Bronchial epithelial cell (primary cell): ENCODE measurements at regions not wholly inside any gene's neighbourhood (a gene's known extent, or its start where the extent isn't known, plus 50 kb on each side); places are given as distances from the start of the nearest gene placed in this dataset.

Experiments used
- DNase-seq: peaks from one replicate; pipeline ENCODE4 v3.0.0-alpha.2; 2010; ENCODE audit warnings: low read depth
- FAIRE-seq: peaks from 2 replicates; lab custom pipeline; 2011; peaks lifted over from hg19 to GRCh38; lab: Jason Lieb, UNC
- H3K27me3 ChIP-seq: 2 replicates; pipeline ENCODE4 v1.5.1; 2011; ENCODE audit warnings: low read length; ENCODE audit not compliant: control insufficient read depth, insufficient read depth
- H3K36me3 ChIP-seq: 2 replicates; pipeline ENCODE4 v1.5.1; 2011; ENCODE audit warnings: low read length; ENCODE audit not compliant: control insufficient read depth, insufficient read depth
- H3K4me3 ChIP-seq: 2 replicates; pipeline ENCODE4 v1.5.1; 2011; ENCODE audit warnings: mild to moderate bottlenecking, low read depth, low read length, control low read depth
- CTCF ChIP-seq: IDR thresholded peaks from 2 replicates; pipeline ENCODE4 v1.5.1; 2011; ENCODE audit warnings: mild to moderate bottlenecking, moderate library complexity, low read length, control low read depth, inconsistent platforms; ENCODE audit not compliant: insufficient read depth, severe bottlenecking

GRCh38 chr7:153628825-153629224, 423.4 kb upstream of the DPP6 start:
- Histone ChIP-seq H3K27me3 (no peaks in the 10 kb centered on the region), H3K36me3 (no peaks in the 10 kb centered on the region), H3K4me3 (no peak overlapping the region)
- no peak for TF ChIP-seq CTCF
- peak; percentile 52 for FAIRE-seq
- DNase-seq = no peak

DNA sequence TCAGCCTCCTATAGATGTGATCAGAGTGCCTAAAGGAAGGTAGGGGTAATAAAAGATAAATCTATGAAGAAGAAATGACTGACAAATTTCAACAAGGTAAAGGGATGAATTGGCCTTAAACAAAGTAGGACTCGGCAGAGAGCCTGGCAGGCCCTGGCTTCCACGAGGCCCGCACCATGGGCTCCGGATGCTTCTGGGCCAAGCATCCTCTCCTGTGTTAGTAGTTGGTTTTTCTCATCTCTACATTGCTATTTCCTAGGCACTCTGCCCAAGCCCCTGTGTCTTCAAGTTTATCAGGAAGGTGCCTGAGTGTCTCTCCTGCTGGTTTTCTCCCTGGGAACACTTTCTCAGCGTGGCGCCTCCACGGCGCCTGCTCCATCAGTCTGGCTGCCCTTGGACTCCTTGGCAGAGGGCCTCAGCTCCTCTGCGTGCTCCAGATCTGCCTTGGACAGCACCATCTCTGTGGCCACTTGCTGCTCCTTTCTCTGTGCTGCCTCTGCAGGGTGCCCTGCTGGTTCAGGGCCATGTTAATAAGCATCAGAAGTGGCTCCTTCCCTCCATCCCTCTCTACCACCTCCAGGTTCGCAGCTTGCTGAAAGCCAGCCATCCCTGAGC, 413.3 kb upstream of the DPP6 start:
- Histone ChIP-seq H3K4me3 (no peak overlapping the region), H3K27me3 (no peaks in the 10 kb centered on the region), H3K36me3 (no peaks in the 10 kb centered on the region)
- DNase-seq = no peak
- no peak for FAIRE-seq
- no peak for TF ChIP-seq CTCF

GRCh38 chr7:153640586-153640985, 411.6 kb upstream of the DPP6 start:
- no peaks in the 10 kb centered on the region for H3K27me3 ChIP-seq
- FAIRE-seq (no peak), DNase-seq (no peak)
- TF ChIP-seq CTCF = no peak
- H3K4me3 ChIP-seq = no peak overlapping the region
- H3K36me3 ChIP-seq = no peaks in the 10 kb centered on the region

DNA sequence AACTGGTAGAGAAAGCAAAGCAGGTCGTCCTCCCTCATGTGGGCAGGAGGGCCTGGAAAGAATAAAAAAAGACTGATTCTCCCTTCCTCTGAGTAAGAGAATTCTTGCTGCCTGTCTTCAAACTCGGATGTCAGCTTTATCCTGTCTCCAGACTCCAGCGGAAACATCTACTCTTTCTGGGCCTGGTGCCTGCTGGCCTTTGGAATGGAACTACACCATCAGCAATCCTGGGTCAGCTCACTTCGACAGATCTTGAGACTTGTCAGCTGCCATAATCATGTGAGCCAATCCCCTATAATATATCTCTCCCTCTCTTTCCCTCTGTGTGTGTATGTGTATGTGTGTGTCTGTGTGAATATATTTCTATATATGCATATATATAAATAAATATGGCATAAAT, 411.0 kb upstream of the DPP6 start:
- H3K36me3 ChIP-seq = no peaks in the 10 kb centered on the region
- no peak for FAIRE-seq
- no peak overlapping the region for H3K4me3 ChIP-seq
- no peaks in the 10 kb centered on the region for H3K27me3 ChIP-seq
- no peak for TF ChIP-seq CTCF
- no peak for DNase-seq

DNA sequence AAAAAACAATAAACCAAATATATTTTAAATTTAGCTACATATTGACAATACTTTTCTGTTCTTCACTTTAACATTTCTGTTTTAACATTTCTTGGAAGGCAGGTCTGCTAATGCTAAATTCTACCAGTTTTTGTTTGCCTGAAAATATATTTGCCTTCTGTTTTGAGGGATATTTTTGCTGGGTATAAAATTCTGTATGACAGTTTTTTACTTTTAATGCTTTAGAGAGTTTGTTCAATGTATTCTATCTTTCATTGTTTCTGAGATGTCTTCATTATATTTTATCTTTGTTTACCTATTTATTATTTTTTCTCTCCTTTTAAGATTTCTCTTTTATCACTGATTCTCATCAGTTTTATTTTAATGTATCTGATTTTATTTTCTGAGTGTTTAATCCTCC, 409.2 kb upstream of the DPP6 start:
- H3K36me3 ChIP-seq = no peaks in the 10 kb centered on the region
- DNase-seq (no peak), FAIRE-seq (no peak)

More for the DNA sequence above, 409.2 kb upstream of the DPP6 start:
- Histone ChIP-seq H3K4me3 (no peak overlapping the region), H3K27me3 (no peaks in the 10 kb centered on the region)
- TF ChIP-seq CTCF = no peak
